ENCODE measurements at regions not wholly inside any gene's neighbourhood (a gene's known extent, or its start where the extent isn't known, plus 50 kb on each side); places are given as distances from the start of the nearest gene placed in this dataset.

GRCh38 chr5:8907168-8907868 is 638.6 kb downstream of the SEMA5A start:
- Histone ChIP-seq H2AFZ (ENCODE audit: low read length, unreplicated experiment) (peak overlapping the region; percentile 37), H3K4me3 (ENCODE audit: low read depth, low read length) (peak overlapping the region; percentile 29; the same call in 1 of the 2 replicates), H3K27ac (ENCODE audit: low read depth, low read length) (peak overlapping the region; percentile 94), H3K4me1 (ENCODE audit: control insufficient read depth, insufficient read depth, low read length, unreplicated experiment) (peaks cover 29% of the 10 kb centered on the region), H3K79me2 (ENCODE audit: control insufficient read depth, insufficient read depth, low read length, unreplicated experiment) (no peaks in the 10 kb centered on the region), H3K27me3 (ENCODE audit: insufficient read depth, low read length) (no peaks in the 10 kb centered on the region), H3K36me3 (ENCODE audit: insufficient read depth, low read length) (no peaks in the 10 kb centered on the region)

GRCh38 chr5:8908055-8908683 is 637.7 kb downstream of the SEMA5A start:
- Histone ChIP-seq H3K27me3 (ENCODE audit: insufficient read depth, low read length) (no peaks in the 10 kb centered on the region), H3K36me3 (ENCODE audit: insufficient read depth, low read length) (no peaks in the 10 kb centered on the region), H3K27ac (ENCODE audit: low read depth, low read length) (peak overlapping the region; percentile 94; the same call in 1 of the 2 replicates), H2AFZ (ENCODE audit: low read length, unreplicated experiment) (peak overlapping the region; percentile 37), H3K79me2 (ENCODE audit: control insufficient read depth, insufficient read depth, low read length, unreplicated experiment) (no peaks in the 10 kb centered on the region), H3K4me1 (ENCODE audit: control insufficient read depth, insufficient read depth, low read length, unreplicated experiment) (peaks cover 29% of the 10 kb centered on the region), H3K4me3 (ENCODE audit: low read depth, low read length) (no peak overlapping the region)

GRCh38 chr5:8912106-8912505 is 633.8 kb downstream of the SEMA5A start:
- no peaks in the 10 kb centered on the region for H3K79me2 ChIP-seq (ENCODE audit: control insufficient read depth, insufficient read depth, low read length, unreplicated experiment)
- H3K4me1 ChIP-seq (ENCODE audit: control insufficient read depth, insufficient read depth, low read length, unreplicated experiment): peaks cover 14% of the 10 kb centered on the region
- H3K27ac ChIP-seq (ENCODE audit: low read depth, low read length): no peak overlapping the region
- H2AFZ ChIP-seq (ENCODE audit: low read length, unreplicated experiment): no peak overlapping the region
- H3K27me3 ChIP-seq (ENCODE audit: insufficient read depth, low read length): no peaks in the 10 kb centered on the region
- no peak overlapping the region for H3K4me3 ChIP-seq (ENCODE audit: low read depth, low read length)
- no peaks in the 10 kb centered on the region for H3K36me3 ChIP-seq (ENCODE audit: insufficient read depth, low read length)

- no peaks in the 10 kb centered on the region for H3K27me3 ChIP-seq (ENCODE audit: insufficient read depth, low read length)
- H3K36me3 ChIP-seq (ENCODE audit: insufficient read depth, low read length): no peaks in the 10 kb centered on the region
- H3K27ac ChIP-seq (ENCODE audit: low read depth, low read length): no peak overlapping the region
- no peak overlapping the region for H3K4me3 ChIP-seq (ENCODE audit: low read depth, low read length)
- H3K79me2 ChIP-seq (ENCODE audit: control insufficient read depth, insufficient read depth, low read length, unreplicated experiment): no peaks in the 10 kb centered on the region
- peaks cover 5% of the 10 kb centered on the region for H3K4me1 ChIP-seq (ENCODE audit: control insufficient read depth, insufficient read depth, low read length, unreplicated experiment)
- H2AFZ ChIP-seq (ENCODE audit: low read length, unreplicated experiment): no peak overlapping the region
Measured at GRCh38 chr5:8913522-8913921, 632.4 kb downstream of the SEMA5A start.

GRCh38 chr5:8919096-8919495 is 626.8 kb downstream of the SEMA5A start:
- H3K27ac ChIP-seq (ENCODE audit: low read depth, low read length): no peak overlapping the region
- H3K36me3 ChIP-seq (ENCODE audit: insufficient read depth, low read length): no peaks in the 10 kb centered on the region
- no peaks in the 10 kb centered on the region for H3K79me2 ChIP-seq (ENCODE audit: control insufficient read depth, insufficient read depth, low read length, unreplicated experiment)
- H3K4me3 ChIP-seq (ENCODE audit: low read depth, low read length): no peak overlapping the region
- no peaks in the 10 kb centered on the region for H3K4me1 ChIP-seq (ENCODE audit: control insufficient read depth, insufficient read depth, low read length, unreplicated experiment)
- no peak overlapping the region for H2AFZ ChIP-seq (ENCODE audit: low read length, unreplicated experiment)
- no peaks in the 10 kb centered on the region for H3K27me3 ChIP-seq (ENCODE audit: insufficient read depth, low read length)

- H3K79me2 ChIP-seq (ENCODE audit: control insufficient read depth, insufficient read depth, low read length, unreplicated experiment): no peaks in the 10 kb centered on the region
- no peaks in the 10 kb centered on the region for H3K4me1 ChIP-seq (ENCODE audit: control insufficient read depth, insufficient read depth, low read length, unreplicated experiment)
- no peaks in the 10 kb centered on the region for H3K27me3 ChIP-seq (ENCODE audit: insufficient read depth, low read length)
- no peak overlapping the region for H3K4me3 ChIP-seq (ENCODE audit: low read depth, low read length)
- no peaks in the 10 kb centered on the region for H3K36me3 ChIP-seq (ENCODE audit: insufficient read depth, low read length)
- H3K27ac ChIP-seq (ENCODE audit: low read depth, low read length): no peak overlapping the region
- no peak overlapping the region for H2AFZ ChIP-seq (ENCODE audit: low read length, unreplicated experiment)
Measured at GRCh38 chr5:8923526-8923925, 622.3 kb downstream of the SEMA5A start.

- Histone ChIP-seq H2AFZ (ENCODE audit: low read length, unreplicated experiment) (no peak overlapping the region), H3K79me2 (ENCODE audit: control insufficient read depth, insufficient read depth, low read length, unreplicated experiment) (no peaks in the 10 kb centered on the region), H3K36me3 (ENCODE audit: insufficient read depth, low read length) (no peaks in the 10 kb centered on the region), H3K27me3 (ENCODE audit: insufficient read depth, low read length) (no peaks in the 10 kb centered on the region), H3K4me1 (ENCODE audit: control insufficient read depth, insufficient read depth, low read length, unreplicated experiment) (no peaks in the 10 kb centered on the region), H3K27ac (ENCODE audit: low read depth, low read length) (no peak overlapping the region), H3K4me3 (ENCODE audit: low read depth, low read length) (no peak overlapping the region)
Measured at GRCh38 chr5:8924054-8924793, 621.7 kb downstream of the SEMA5A start.

- Histone ChIP-seq H2AFZ (ENCODE audit: low read length, unreplicated experiment) (no peak overlapping the region), H3K4me1 (ENCODE audit: control insufficient read depth, insufficient read depth, low read length, unreplicated experiment) (no peaks in the 10 kb centered on the region), H3K36me3 (ENCODE audit: insufficient read depth, low read length) (no peaks in the 10 kb centered on the region), H3K27me3 (ENCODE audit: insufficient read depth, low read length) (no peaks in the 10 kb centered on the region), H3K27ac (ENCODE audit: low read depth, low read length) (no peak overlapping the region), H3K4me3 (ENCODE audit: low read depth, low read length) (no peak overlapping the region), H3K79me2 (ENCODE audit: control insufficient read depth, insufficient read depth, low read length, unreplicated experiment) (no peaks in the 10 kb centered on the region)
Measured at GRCh38 chr5:8930021-8930420, 615.9 kb downstream of the SEMA5A start.

GRCh38 chr5:8934455-8934854 is 611.4 kb downstream of the SEMA5A start:
- Histone ChIP-seq H2AFZ (ENCODE audit: low read length, unreplicated experiment) (no peak overlapping the region), H3K4me3 (ENCODE audit: low read depth, low read length) (no peak overlapping the region), H3K27ac (ENCODE audit: low read depth, low read length) (no peak overlapping the region), H3K4me1 (ENCODE audit: control insufficient read depth, insufficient read depth, low read length, unreplicated experiment) (no peaks in the 10 kb centered on the region), H3K79me2 (ENCODE audit: control insufficient read depth, insufficient read depth, low read length, unreplicated experiment) (no peaks in the 10 kb centered on the region), H3K27me3 (ENCODE audit: insufficient read depth, low read length) (no peaks in the 10 kb centered on the region), H3K36me3 (ENCODE audit: insufficient read depth, low read length) (no peaks in the 10 kb centered on the region)

GRCh38 chr5:8940934-8941333 is 604.9 kb downstream of the SEMA5A start:
- Histone ChIP-seq H3K27ac (ENCODE audit: low read depth, low read length) (no peak overlapping the region), H3K4me3 (ENCODE audit: low read depth, low read length) (no peak overlapping the region), H3K27me3 (ENCODE audit: insufficient read depth, low read length) (no peaks in the 10 kb centered on the region), H3K36me3 (ENCODE audit: insufficient read depth, low read length) (no peaks in the 10 kb centered on the region), H3K79me2 (ENCODE audit: control insufficient read depth, insufficient read depth, low read length, unreplicated experiment) (no peaks in the 10 kb centered on the region), H2AFZ (ENCODE audit: low read length, unreplicated experiment) (no peak overlapping the region), H3K4me1 (ENCODE audit: control insufficient read depth, insufficient read depth, low read length, unreplicated experiment) (peaks cover 18% of the 10 kb centered on the region)

Data from ACC112 (cell line).